ENCODE measurements at regions not wholly inside any gene's neighbourhood (a gene's known extent, or its start where the extent isn't known, plus 50 kb on each side); places are given as distances from the start of the nearest gene placed in this dataset.

DNA sequence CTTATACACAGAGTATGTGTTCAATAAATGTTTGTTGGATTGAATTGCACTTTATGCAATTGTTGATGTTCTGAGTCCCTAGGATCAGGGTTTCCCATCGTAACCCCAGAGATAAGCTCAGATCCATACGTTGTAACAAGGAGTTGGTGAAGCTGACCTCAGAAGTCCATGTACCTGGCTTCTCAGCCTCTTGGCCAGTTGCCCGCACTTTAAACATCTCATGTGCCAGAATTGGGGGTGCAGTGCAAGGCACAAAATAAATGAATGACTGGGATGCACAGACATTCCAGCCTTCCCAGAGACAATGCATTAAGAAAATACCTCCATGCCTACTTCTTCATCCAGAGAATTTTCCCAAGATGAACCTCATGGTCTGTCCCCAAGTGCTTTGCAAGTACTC, 142.9 kb upstream of the IL12A start:
- Histone ChIP-seq H3K4me3 (no peak overlapping the region), H3K4me1 (replicated peaks in 1 of 2) (peaks cover 17 to 60% of the 10 kb centered on the region in 2 donors), H3K27ac (no peak overlapping the region)
- in situ Hi-C loops (cut with MboI; ENCODE audit: low pct_unique_long_range_greater_than_20kb in 2 of 9, low sequenced_read_pairs in 9 of 9, unreplicated experiment in 9 of 9): loop anchor here in 1 of 9 experiments (25.0 kb wide), 1 partner anchor 167 kb away; no protein-coding TSS in a partner anchor
- 87 to 100% (median 100%) methylated on average over 1 to 3 of the region's 3 CpGs; no CpG with 5 or more reads in 5 of the 10 experiments for WGBS, 10 experiments
- ATAC-seq (replicated peaks in 6 of 8): no peak

- H3K27ac ChIP-seq: no peak overlapping the region
- ATAC-seq (replicated peaks in 6 of 8): no peak
- in situ Hi-C loops (cut with MboI; ENCODE audit: low pct_unique_long_range_greater_than_20kb in 2 of 9, low sequenced_read_pairs in 9 of 9, unreplicated experiment in 9 of 9): loop anchor here in 1 of 9 experiments (25.0 kb wide), 1 partner anchor 166 kb away; no protein-coding TSS in a partner anchor
- H3K4me1 ChIP-seq (replicated peaks in 1 of 2): peaks cover 21 to 63% of the 10 kb centered on the region in 2 donors
- 40 to 100% (median 67%) methylated on average over 1 of the region's 1 CpG; no CpG with 5 or more reads in 4 of the 10 experiments for WGBS, 10 experiments
- no peak overlapping the region for H3K4me3 ChIP-seq
Measured at GRCh38 chr3:159846255-159846654, 142.4 kb upstream of the IL12A start.

GRCh38 chr3:159848348-159849118, 140.1 kb upstream of the IL12A start:
- peaks cover 41 to 79% of the 10 kb centered on the region in 2 donors for H3K4me1 ChIP-seq (replicated peaks in 1 of 2)
- in situ Hi-C loops (cut with MboI; ENCODE audit: low pct_unique_long_range_greater_than_20kb in 2 of 9, low sequenced_read_pairs in 9 of 9, unreplicated experiment in 9 of 9): loop anchor here in 1 of 9 experiments (25.0 kb wide), 1 partner anchor 164 kb away; no protein-coding TSS in a partner anchor
- 30 to 90% (median 80%) methylated on average over 1 to 3 of the region's 3 CpGs; no CpG with 5 or more reads in 2 of the 10 experiments for WGBS, 10 experiments
- ATAC-seq (replicated peaks in 6 of 8): peak in 6 of 8 experiments; percentile 19 to 46 (median 34)
- H3K27ac ChIP-seq: no peak overlapping the region
- no peak overlapping the region for H3K4me3 ChIP-seq

- Histone ChIP-seq H3K4me1 (replicated peaks in 1 of 2) (peaks cover 50 to 87% of the 10 kb centered on the region in 2 donors), H3K4me3 (no peak overlapping the region), H3K27ac (no peak overlapping the region)
- ATAC-seq (replicated peaks in 6 of 8): no peak
- in situ Hi-C loops (cut with MboI; ENCODE audit: low pct_unique_long_range_greater_than_20kb in 2 of 9, low sequenced_read_pairs in 9 of 9, unreplicated experiment in 9 of 9): loop anchor here in 1 of 9 experiments (25.0 kb wide), 1 partner anchor 162 kb away; no protein-coding TSS in a partner anchor
- 60 to 100% (median 84%) methylated on average over 1 to 4 of the region's 4 CpGs; no CpG with 5 or more reads in 2 of the 10 experiments for WGBS, 10 experiments
Measured at GRCh38 chr3:159850481-159850880, 138.2 kb upstream of the IL12A start.

- H3K4me1 ChIP-seq (replicated peaks in 1 of 2): peaks cover 67 to 88% of the 10 kb centered on the region in 2 donors
- peak overlapping the region; percentile 65 to 83 for H3K27ac ChIP-seq
- ATAC-seq (replicated peaks in 6 of 8): no peak
- in situ Hi-C loops (cut with MboI; ENCODE audit: low pct_unique_long_range_greater_than_20kb in 2 of 9, low sequenced_read_pairs in 9 of 9, unreplicated experiment in 9 of 9): loop anchor here in 1 of 9 experiments (25.0 kb wide), 1 partner anchor 160 kb away; no protein-coding TSS in a partner anchor
- WGBS, 10 experiments: 0 to 100% (median 17%) methylated on average over 1 to 2 of the region's 2 CpGs; no CpG with 5 or more reads in 1 of the 10 experiments
- peak overlapping the region in 3 of 5 donors; percentile 18 to 26 (median 24) for H3K4me3 ChIP-seq
Measured at GRCh38 chr3:159852266-159852665, 136.4 kb upstream of the IL12A start.

DNA sequence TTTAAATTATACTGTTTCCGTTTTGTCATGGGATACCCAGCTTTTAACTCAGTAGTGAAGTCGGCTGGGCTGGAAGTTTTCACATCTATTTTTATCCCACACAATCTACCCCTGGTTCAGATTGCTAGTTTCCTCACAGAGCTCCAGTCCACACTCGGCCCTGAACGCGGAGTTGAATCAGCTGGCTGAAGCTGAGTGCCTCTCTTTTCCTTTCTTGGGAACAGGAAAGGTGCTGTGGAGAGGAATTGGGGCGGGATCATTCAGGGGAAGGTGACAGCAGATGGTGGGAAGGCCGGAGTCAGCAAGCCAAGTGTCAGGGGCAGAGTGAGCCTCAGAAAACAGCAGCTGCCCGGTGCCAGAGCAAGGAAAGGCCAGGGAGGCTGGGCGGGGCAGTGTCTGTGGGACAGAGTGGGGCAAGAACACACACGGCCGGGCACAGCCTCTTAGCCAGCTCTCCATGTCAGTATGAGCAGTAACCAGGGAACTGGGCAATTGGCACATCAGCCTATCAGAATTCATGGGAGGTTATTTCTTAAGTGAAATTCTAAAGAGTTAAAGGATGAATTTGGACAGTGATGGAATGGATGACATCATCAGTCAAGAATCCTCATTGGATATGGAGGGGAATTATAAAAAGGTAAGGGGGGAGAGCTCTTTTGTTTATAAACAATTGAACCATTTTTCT, 135.7 kb upstream of the IL12A start:
- peak; percentile 31 to 77 (median 68) for ATAC-seq (replicated peaks in 6 of 8)
- WGBS, 10 experiments: 0 to 83% (median 24%) methylated on average over 1 to 8 of the region's 11 CpGs; no CpG with 5 or more reads in 3 of the 10 experiments
- Histone ChIP-seq H3K4me3 (peak overlapping the region in 4 of 5 donors; percentile 4 to 26 (median 21)), H3K27ac (peak overlapping the region; percentile 65 to 83), H3K4me1 (replicated peaks in 1 of 2) (peaks cover 62 to 88% of the 10 kb centered on the region in 2 donors)
- in situ Hi-C loops (cut with MboI; ENCODE audit: low pct_unique_long_range_greater_than_20kb in 2 of 9, low sequenced_read_pairs in 9 of 9, unreplicated experiment in 9 of 9): loop anchor here in 1 of 9 experiments (25.0 kb wide), 1 partner anchor 159 kb away; no protein-coding TSS in a partner anchor

DNA sequence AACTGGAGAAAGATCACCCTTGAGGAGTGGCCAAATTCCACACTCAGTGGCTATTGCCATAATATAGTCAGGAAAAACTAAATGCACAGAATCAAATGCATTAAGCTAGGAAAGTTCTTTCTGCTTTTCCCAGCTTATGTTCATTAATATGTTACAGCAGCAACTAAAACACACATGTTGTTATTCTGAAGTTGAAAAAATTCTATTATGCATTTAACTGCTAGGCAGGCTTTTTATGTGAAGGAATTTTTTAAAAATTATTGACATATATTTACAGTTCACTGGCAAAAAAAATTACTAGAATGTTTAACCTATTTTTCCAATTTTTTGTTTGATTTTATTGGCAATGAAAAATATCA, 135.2 kb upstream of the IL12A start:
- H3K4me1 ChIP-seq (replicated peaks in 1 of 2): peaks cover 62 to 87% of the 10 kb centered on the region in 2 donors
- no peak for ATAC-seq (replicated peaks in 6 of 8)
- no peak overlapping the region for H3K4me3 ChIP-seq
- H3K27ac ChIP-seq: peak overlapping the region in 1 of 2 donors; percentile 83
- in situ Hi-C loops (cut with MboI; ENCODE audit: low pct_unique_long_range_greater_than_20kb in 2 of 9, low sequenced_read_pairs in 9 of 9, unreplicated experiment in 9 of 9): loop anchor here in 1 of 9 experiments (25.0 kb wide), 1 partner anchor 159 kb away; no protein-coding TSS in a partner anchor

DNA sequence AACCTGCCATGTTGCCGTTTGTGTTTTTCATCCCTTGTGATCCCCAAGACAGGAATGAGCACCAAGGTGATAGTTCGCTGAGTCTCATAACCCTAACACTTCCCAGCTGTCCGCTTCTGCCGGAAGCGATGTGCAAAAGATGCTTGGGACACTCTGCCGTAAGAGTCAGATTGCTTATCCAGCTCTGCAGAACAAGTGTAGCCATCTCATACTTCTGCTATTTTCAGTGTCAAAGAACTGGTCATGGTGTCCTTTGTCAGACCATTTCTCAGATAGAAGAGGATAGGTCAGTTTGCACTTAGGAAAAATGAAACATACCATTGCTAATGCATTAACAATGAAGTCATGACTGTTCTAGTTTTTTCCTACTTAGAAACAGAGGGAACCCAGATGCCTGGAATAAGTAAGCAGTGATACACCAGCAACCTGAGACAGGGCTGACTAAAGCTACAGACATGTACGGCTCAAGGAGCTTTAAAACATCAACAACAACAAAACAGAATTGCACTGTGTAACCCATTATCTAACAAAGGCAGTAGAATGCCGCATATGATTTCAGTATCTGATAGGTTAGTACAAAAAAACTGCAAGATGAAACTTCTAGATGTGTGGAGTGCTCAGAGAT, 134.0 kb upstream of the IL12A start:
- no peak overlapping the region for H3K27ac ChIP-seq
- H3K4me3 ChIP-seq: no peak overlapping the region
- peaks cover 56 to 82% of the 10 kb centered on the region in 2 donors for H3K4me1 ChIP-seq (replicated peaks in 1 of 2)
- peak; percentile 12 to 78 (median 46) for ATAC-seq (replicated peaks in 6 of 8)
- 20 to 100% (median 70%) methylated on average over 1 to 8 of the region's 8 CpGs; no CpG with 5 or more reads in 1 of the 10 experiments for WGBS, 10 experiments
- in situ Hi-C loops (cut with MboI; ENCODE audit: low pct_unique_long_range_greater_than_20kb in 2 of 9, low sequenced_read_pairs in 9 of 9, unreplicated experiment in 9 of 9): loop anchor here in 1 of 9 experiments (25.0 kb wide), 1 partner anchor 158 kb away; no protein-coding TSS in a partner anchor

- Histone ChIP-seq H3K27ac (peak overlapping the region; percentile 51 to 59), H3K4me3 (no peak overlapping the region), H3K4me1 (replicated peaks in 1 of 2) (peaks cover 68 to 91% of the 10 kb centered on the region in 2 donors)
- no peak for ATAC-seq (replicated peaks in 6 of 8)
- 40 to 80% (median 63%) methylated on average over 1 to 5 of the region's 5 CpGs; no CpG with 5 or more reads in 1 of the 10 experiments for WGBS, 10 experiments
- in situ Hi-C loops (cut with MboI; ENCODE audit: low pct_unique_long_range_greater_than_20kb in 2 of 9, low sequenced_read_pairs in 9 of 9, unreplicated experiment in 9 of 9): loop anchor here in 1 of 9 experiments (25.0 kb wide), 1 partner anchor 157 kb away; no protein-coding TSS in a partner anchor
Measured at GRCh38 chr3:159855599-159856346, 132.9 kb upstream of the IL12A start.

DNA sequence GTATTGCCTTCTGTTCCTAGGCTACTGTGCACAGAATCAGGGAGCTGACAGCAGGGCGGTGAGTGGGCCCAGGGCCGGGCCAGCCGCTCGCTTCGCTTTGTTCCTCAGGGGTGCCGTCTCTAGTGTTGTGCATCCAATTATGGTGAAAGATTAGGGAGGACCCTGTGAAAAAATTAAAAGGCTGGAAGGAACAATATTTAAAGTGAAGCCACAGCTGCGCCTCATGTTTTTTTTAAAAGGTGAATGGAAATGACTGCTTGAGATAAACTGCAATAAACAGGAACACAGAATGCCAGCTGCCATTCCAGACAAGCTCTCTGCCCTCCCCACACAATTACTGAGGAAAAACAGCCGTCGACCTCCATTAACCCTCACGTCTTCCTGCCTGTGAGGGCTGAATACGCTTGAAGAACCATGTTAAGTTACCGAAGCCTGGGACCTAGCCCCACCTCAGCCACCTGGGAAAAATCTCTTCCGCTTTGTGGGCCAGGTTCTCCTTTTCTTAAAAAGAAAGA, 132.0 kb upstream of the IL12A start:
- Histone ChIP-seq H3K27ac (peak overlapping the region; percentile 51 to 59), H3K4me3 (peak overlapping the region in 2 of 5 donors; percentile 5 to 19), H3K4me1 (replicated peaks in 1 of 2) (peaks cover 69 to 94% of the 10 kb centered on the region in 2 donors)
- in situ Hi-C loops (cut with MboI; ENCODE audit: low pct_unique_long_range_greater_than_20kb in 2 of 9, low sequenced_read_pairs in 9 of 9, unreplicated experiment in 9 of 9): loop anchor here in 1 of 9 experiments (25.0 kb wide), 1 partner anchor 156 kb away; no protein-coding TSS in a partner anchor
- peak in 5 of 8 experiments; percentile 57 to 80 (median 78) for ATAC-seq (replicated peaks in 6 of 8)
- 0 to 100% (median 43%) methylated on average over 1 to 10 of the region's 13 CpGs; no CpG with 5 or more reads in 1 of the 10 experiments for WGBS, 10 experiments

DNA sequence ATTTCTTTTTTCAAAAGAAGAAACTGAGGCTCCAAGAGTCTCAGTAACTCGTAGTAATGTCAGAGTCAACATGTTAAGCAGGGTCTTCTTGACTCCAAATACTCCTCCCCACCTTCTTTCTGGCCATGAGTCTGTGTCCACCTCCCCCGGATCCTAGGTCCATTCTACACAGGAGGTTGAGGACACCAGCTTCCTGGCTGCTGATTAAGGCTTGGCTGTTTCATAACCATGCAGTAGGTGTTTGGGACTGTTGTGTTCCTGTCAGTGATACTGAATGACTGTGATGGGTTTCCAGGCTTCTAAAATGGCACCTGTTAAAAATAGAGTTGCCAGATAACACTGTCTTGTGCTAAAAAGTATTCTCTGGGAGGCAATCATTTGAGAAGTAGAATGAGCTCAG, 130.8 kb upstream of the IL12A start:
- in situ Hi-C loops (cut with MboI; ENCODE audit: low pct_unique_long_range_greater_than_20kb in 2 of 9, low sequenced_read_pairs in 9 of 9, unreplicated experiment in 9 of 9): loop anchor here in 1 of 9 experiments (25.0 kb wide), 1 partner anchor 154 kb away; no protein-coding TSS in a partner anchor
- no peak for ATAC-seq (replicated peaks in 6 of 8)
- H3K27ac ChIP-seq: no peak overlapping the region

More for the DNA sequence above, 130.8 kb upstream of the IL12A start:
- Histone ChIP-seq H3K4me3 (no peak overlapping the region), H3K4me1 (replicated peaks in 1 of 2) (peaks cover 66 to 91% of the 10 kb centered on the region in 2 donors)
- 80 to 100% (median 91%) methylated on average over 1 to 2 of the region's 2 CpGs; no CpG with 5 or more reads in 2 of the 10 experiments for WGBS, 10 experiments
